H9 (cell line): ENCODE measurements at regions not wholly inside any gene's neighbourhood (a gene's known extent, or its start where the extent isn't known, plus 50 kb on each side); places are given as distances from the start of the nearest gene placed in this dataset.

Source experiments
- DNase-seq: peaks from one replicate; pipeline ENCODE4 v3.0.0-alpha.2; 2017
- H2AFZ ChIP-seq: one replicate; pipeline ENCODE4 v1.6.1; 2013; ENCODE audit warnings: mild to moderate bottlenecking, low read length, control low read depth, moderate library complexity
- H2AK5ac ChIP-seq: 2 replicates; pipeline ENCODE4 v1.6.1; 2013; ENCODE audit warnings: low read length, control low read depth, mixed read lengths; ENCODE audit not compliant: insufficient read length
- H2BK120ac ChIP-seq: one replicate; pipeline ENCODE4 v1.6.1; 2013; ENCODE audit warnings: low read depth, mild to moderate bottlenecking, low read length, control low read depth, inconsistent platforms; ENCODE audit not compliant: poor library complexity, severe bottlenecking
- H2BK12ac ChIP-seq: 2 replicates; pipeline ENCODE4 v1.6.1; 2013; ENCODE audit warnings: low read length, control low read depth, mixed read lengths, low read depth; ENCODE audit not compliant: insufficient read length
- H2BK15ac ChIP-seq: 2 replicates; pipeline ENCODE4 v1.6.1; 2013; ENCODE audit warnings: low read depth, low read length, control low read depth
- H2BK20ac ChIP-seq: one replicate; pipeline ENCODE4 v1.6.1; 2013; ENCODE audit warnings: low read depth, mild to moderate bottlenecking, low read length, control low read depth, inconsistent platforms; ENCODE audit not compliant: poor library complexity, severe bottlenecking
- H2BK5ac ChIP-seq: 2 replicates; pipeline ENCODE4 v1.6.1; 2013; ENCODE audit warnings: low read length, control low read depth, mixed read lengths; ENCODE audit not compliant: insufficient read length
- H3K14ac ChIP-seq: 2 replicates; pipeline ENCODE4 v1.6.1; 2013; ENCODE audit warnings: low read length, control low read depth; ENCODE audit not compliant: insufficient read depth
- H3K18ac ChIP-seq: 2 replicates; pipeline ENCODE4 v1.6.1; 2013; ENCODE audit warnings: low read depth, mild to moderate bottlenecking, mixed read lengths, low read length, control low read depth; ENCODE audit not compliant: insufficient read length
- H3K23ac ChIP-seq: 2 replicates; pipeline ENCODE4 v1.6.1; 2013; ENCODE audit warnings: low read length, control low read depth, mixed read lengths, low read depth; ENCODE audit not compliant: insufficient read length
- H3K23me2 ChIP-seq: 2 replicates; pipeline ENCODE4 v1.6.1; 2013; ENCODE audit warnings: low read depth, mild to moderate bottlenecking, mixed read lengths, low read length, control low read depth; ENCODE audit not compliant: insufficient read length, poor library complexity, severe bottlenecking
- H3K27ac ChIP-seq: 2 replicates; pipeline ENCODE4 v1.5.1; 2013; ENCODE audit warnings: low read length, control low read depth, mixed read lengths, low read depth; ENCODE audit not compliant: insufficient read length
- H3K27me3 ChIP-seq: 2 replicates; pipeline ENCODE4 v1.6.1; 2013; ENCODE audit warnings: low read length, control low read depth, inconsistent platforms; ENCODE audit not compliant: insufficient read depth
- H3K4ac ChIP-seq: 2 replicates; pipeline ENCODE4 v1.6.1; 2013; ENCODE audit warnings: low read depth, mild to moderate bottlenecking, control low read depth, inconsistent platforms, low read length, moderate library complexity
- H3K4me1 ChIP-seq: 2 replicates; pipeline ENCODE4 v1.6.1; 2013; ENCODE audit warnings: low read length, control low read depth, inconsistent platforms; ENCODE audit not compliant: insufficient read depth
- H3K4me2 ChIP-seq: 2 replicates; pipeline ENCODE4 v1.6.1; 2013; ENCODE audit warnings: low read length, control low read depth, mixed read lengths; ENCODE audit not compliant: insufficient read length, insufficient read depth
- H3K56ac ChIP-seq: 2 replicates; pipeline ENCODE4 v1.6.1; 2013; ENCODE audit warnings: low read depth, mild to moderate bottlenecking, mixed read lengths, low read length, control low read depth; ENCODE audit not compliant: insufficient read length
- H3K79me1 ChIP-seq: 2 replicates; pipeline ENCODE4 v1.6.1; 2013; ENCODE audit warnings: low read depth, mild to moderate bottlenecking, moderate library complexity, low read length, control low read depth, inconsistent platforms; ENCODE audit not compliant: insufficient read depth, poor library complexity, severe bottlenecking
- H3K79me2 ChIP-seq: 2 replicates; pipeline ENCODE4 v1.6.1; 2013; ENCODE audit warnings: low read length, control low read depth, inconsistent platforms; ENCODE audit not compliant: insufficient read depth
- H3K9ac ChIP-seq: 2 replicates; pipeline ENCODE4 v1.6.1; 2013; ENCODE audit warnings: low read length, control low read depth, mixed read lengths; ENCODE audit not compliant: insufficient read length; ENCODE audit errors: extremely low read depth
- H3K9me3 ChIP-seq: one replicate; pipeline ENCODE4 v1.6.1; 2013; ENCODE audit warnings: low read depth, low read length, inconsistent platforms; ENCODE audit not compliant: control insufficient read depth
- H3T11ph ChIP-seq: one replicate; pipeline ENCODE4 v1.6.1; 2013; ENCODE audit warnings: mild to moderate bottlenecking, low read length, control low read depth, inconsistent platforms
- H4K20me1 ChIP-seq: one replicate; pipeline ENCODE4 v1.6.1; 2013; ENCODE audit not compliant: control insufficient read depth, insufficient read length, insufficient read depth
- H4K5ac ChIP-seq: 2 replicates; pipeline ENCODE4 v1.6.1; 2013; ENCODE audit warnings: low read depth, mild to moderate bottlenecking, mixed read lengths, low read length, control low read depth; ENCODE audit not compliant: insufficient read length
- H4K8ac ChIP-seq: replicated peaks from 2 replicates; pipeline ENCODE4 v1.6.1; 2013; ENCODE audit warnings: low read length, control low read depth, mixed read lengths, low read depth; ENCODE audit not compliant: insufficient read length
- H4K91ac ChIP-seq: 2 replicates; pipeline ENCODE4 v1.6.1; 2013; ENCODE audit warnings: low read depth, mild to moderate bottlenecking, moderate library complexity, mixed read lengths, low read length, control low read depth; ENCODE audit not compliant: insufficient read length
- H3K27ac Mint-ChIP-seq, 3 experiments: 2 replicates in 2 of 3; 3 replicates in 1 of 3; pipeline ENCODE4 v1.8.0; 2020 to 2021; ENCODE audit warnings: mixed read lengths in 3 of 3, mild to moderate bottlenecking in 1 of 3, moderate library complexity in 1 of 3
- H3K27me3 Mint-ChIP-seq: 2 replicates; pipeline ENCODE4 v1.8.0; 2021; ENCODE audit warnings: low read depth, mild to moderate bottlenecking, moderate library complexity, mixed read lengths
- H3K36me3 Mint-ChIP-seq, 3 experiments: 2 replicates in 2 of 3; 3 replicates in 1 of 3; pipeline ENCODE4 v1.8.0; 2020 to 2021; ENCODE audit warnings: low read depth in 3 of 3, mixed read lengths in 3 of 3; ENCODE audit not compliant: insufficient read depth in 1 of 3
- H3K4me1 Mint-ChIP-seq, 2 experiments: 2 replicates each; pipeline ENCODE4 v1.8.0; 2020; ENCODE audit warnings: mixed read lengths in 2 of 2
- H3K4me3 Mint-ChIP-seq, 2 experiments: 2 replicates in 1 of 2; 3 replicates in 1 of 2; pipeline ENCODE4 v1.8.0; 2020 to 2021; ENCODE audit warnings: mild to moderate bottlenecking in 2 of 2, mixed read lengths in 2 of 2, moderate library complexity in 1 of 2
- H3K9me3 Mint-ChIP-seq, 2 experiments: 2 replicates in 1 of 2; 3 replicates in 1 of 2; pipeline ENCODE4 v1.8.0; 2020; ENCODE audit warnings: mild to moderate bottlenecking in 2 of 2, mixed read lengths in 2 of 2, moderate library complexity in 1 of 2
- WGBS: extraction: QIAGEN DNeasy Blood & Tissue Kit; methylation state at CpG from one replicate; pipeline ENCODE4 v1.1.7; 2013; ENCODE audit warnings: missing lambda C conversion rate, low lambda C conversion rate, mixed read lengths; ENCODE audit not compliant: insufficient read length; ENCODE audit errors: extremely low coverage; 5-methylcytosine and 5-hydroxymethylcytosine counted together
- TF ChIP-seq, protein P1 (sequence below): fragments of 200-600 bp; sonication (generic); conservative IDR thresholded peaks from 3 replicates; pipeline ENCODE4 v1.8.0; 2021; ENCODE audit warnings: antibody characterized with exemption, mild to moderate bottlenecking

DNA sequence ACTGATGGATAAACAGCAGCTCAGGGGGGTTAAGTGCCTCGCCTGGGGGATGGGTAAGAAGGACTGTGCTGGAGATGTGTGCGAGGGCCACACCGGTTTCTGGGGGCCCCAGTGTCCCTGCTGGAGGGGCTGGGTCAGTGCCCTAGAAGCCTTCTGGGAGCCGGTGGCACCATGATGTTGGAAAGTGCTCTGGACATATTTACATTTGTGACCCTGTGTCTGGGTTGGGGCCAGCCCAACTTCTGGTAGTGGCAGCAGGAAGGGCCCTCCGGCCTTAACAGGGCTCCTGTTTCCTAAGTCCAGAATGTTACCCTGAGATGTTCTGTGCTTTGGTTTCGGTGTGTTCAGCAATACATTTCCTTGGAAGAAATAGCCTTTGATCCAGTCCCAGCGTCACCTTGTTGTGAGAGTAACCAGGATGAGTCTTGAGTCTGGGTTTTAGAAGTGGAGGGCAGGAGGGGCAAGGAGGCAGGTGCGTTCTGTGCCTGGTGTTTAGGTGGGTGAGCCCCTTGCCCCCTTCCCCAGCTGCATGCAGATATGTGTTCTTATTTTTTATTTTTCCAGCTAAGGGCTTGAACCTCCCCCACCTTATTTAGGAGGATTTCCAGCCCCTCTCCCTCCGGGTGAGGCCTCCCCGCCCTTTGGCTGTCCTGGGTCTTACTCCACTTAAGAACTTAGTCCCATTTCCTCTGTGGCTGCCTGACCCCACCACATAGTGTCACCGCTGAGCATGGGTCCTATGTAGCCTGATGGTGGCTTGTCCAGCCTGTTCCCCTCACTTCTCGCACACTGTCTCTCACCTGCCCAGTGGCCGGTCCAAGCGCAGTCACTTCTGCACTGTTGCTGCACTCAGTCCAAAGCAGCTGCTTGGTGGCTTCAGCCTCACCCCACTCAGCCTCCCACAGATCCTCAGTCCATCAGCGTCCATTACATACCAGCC lies 132.7 kb upstream of the HS6ST1 start:
- Histone ChIP-seq H3K79me2 (no peaks in the 10 kb centered on the region), H2AK5ac (no peak overlapping the region), H2BK12ac (no peak overlapping the region), H3K23me2 (no peaks in the 10 kb centered on the region), H3K4me1 (no peaks in the 10 kb centered on the region), H4K91ac (no peak overlapping the region), H3K79me1 (no peaks in the 10 kb centered on the region), H2BK120ac (no peak overlapping the region), H4K5ac (no peak overlapping the region), H3K18ac (no peak overlapping the region), H2AFZ (no peak overlapping the region), H3T11ph (no peak overlapping the region), H3K23ac (no peak overlapping the region), H3K27ac (no peak overlapping the region), H4K20me1 (no peaks in the 10 kb centered on the region), H3K56ac (no peak overlapping the region), H3K27me3 (no peaks in the 10 kb centered on the region), H3K4ac (no peak overlapping the region), H2BK20ac (no peak overlapping the region), H3K4me2 (no peak overlapping the region), H2BK5ac (no peak overlapping the region), H3K9me3 (no peaks in the 10 kb centered on the region), H2BK15ac (no peak overlapping the region), H3K9ac (no peak overlapping the region), H4K8ac (no peak overlapping the region), H3K14ac (no peak overlapping the region)
- no CpG with 5 or more reads among the region's 15 CpGs for WGBS
- H3K27ac Mint-ChIP-seq = no peak overlapping the region
- H3K4me1 Mint-ChIP-seq = peaks cover 0 to 3% of the 10 kb centered on the region in 2 experiments; a peak in 2 of 4 replicates
- DNase-seq = peak; percentile 23
- peaks cover 8 to 16% of the 10 kb centered on the region in 2 experiments; a peak in 3 of 5 replicates for H3K9me3 Mint-ChIP-seq
- H3K27me3 Mint-ChIP-seq = peaks cover 11% of the 10 kb centered on the region
- TF ChIP-seq, protein P1, sequence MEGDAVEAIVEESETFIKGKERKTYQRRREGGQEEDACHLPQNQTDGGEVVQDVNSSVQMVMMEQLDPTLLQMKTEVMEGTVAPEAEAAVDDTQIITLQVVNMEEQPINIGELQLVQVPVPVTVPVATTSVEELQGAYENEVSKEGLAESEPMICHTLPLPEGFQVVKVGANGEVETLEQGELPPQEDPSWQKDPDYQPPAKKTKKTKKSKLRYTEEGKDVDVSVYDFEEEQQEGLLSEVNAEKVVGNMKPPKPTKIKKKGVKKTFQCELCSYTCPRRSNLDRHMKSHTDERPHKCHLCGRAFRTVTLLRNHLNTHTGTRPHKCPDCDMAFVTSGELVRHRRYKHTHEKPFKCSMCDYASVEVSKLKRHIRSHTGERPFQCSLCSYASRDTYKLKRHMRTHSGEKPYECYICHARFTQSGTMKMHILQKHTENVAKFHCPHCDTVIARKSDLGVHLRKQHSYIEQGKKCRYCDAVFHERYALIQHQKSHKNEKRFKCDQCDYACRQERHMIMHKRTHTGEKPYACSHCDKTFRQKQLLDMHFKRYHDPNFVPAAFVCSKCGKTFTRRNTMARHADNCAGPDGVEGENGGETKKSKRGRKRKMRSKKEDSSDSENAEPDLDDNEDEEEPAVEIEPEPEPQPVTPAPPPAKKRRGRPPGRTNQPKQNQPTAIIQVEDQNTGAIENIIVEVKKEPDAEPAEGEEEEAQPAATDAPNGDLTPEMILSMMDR = no peak
- H3K4me3 Mint-ChIP-seq = peak overlapping the region in 1 of 2 experiments; percentile 13; a peak in 1 of 5 replicates
- H3K36me3 Mint-ChIP-seq = peaks cover 0 to 10% (median 0%) of the 10 kb centered on the region in 3 experiments; a peak in 2 of 7 replicates
